ENCODE measurements at regions not wholly inside any gene's neighbourhood (a gene's known extent, or its start where the extent isn't known, plus 50 kb on each side); places are given as distances from the start of the nearest gene placed in this dataset.

DNA sequence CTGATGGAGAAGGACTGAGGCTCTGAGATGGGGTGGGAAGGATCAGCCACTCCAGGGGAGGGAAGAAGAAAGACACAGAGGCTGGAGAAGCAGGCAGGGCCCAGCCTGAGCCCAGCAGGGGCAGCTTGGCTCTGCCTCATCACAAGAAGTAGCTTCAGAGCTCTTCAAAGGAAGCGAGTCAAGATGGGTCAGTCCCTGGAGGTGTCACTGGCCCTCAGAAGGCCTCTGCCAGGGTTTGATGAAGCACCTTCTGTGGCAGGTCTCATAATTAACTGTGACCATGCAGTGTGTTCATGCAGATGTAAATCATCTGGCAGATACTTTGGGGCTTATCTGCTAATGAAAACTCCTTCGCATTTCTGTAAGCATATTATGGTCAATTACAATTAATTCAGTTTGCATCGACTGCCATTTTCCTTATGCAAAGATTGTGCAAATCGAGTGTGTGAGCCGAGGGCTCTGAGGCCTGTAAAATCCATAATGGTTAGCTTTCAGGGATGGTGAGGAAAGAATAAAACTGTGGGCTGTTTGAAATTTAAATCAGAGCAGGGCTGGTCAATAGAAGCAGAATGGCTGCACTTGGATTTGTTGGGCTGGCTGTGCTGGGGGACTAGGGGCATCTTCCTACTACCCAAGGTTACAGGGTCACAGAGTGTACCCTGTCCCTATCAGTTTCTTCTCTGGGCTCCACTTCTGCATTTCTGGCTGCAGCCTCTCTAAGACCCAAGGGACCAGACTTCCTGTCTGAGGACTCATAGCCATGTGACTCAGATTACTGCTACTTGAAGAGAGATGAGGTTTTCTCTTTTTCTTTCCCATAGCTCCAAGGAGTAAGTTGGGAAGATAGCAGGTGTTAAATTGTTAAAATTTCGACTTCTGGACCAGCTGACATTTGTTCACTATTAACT, 376.6 kb downstream of the DHX35 start:
- Histone ChIP-seq H3K4me3 (no peak overlapping the region), H3K4me1 (ENCODE audit: low read depth) (no peaks in the 10 kb centered on the region), H3K9me3 (no peaks in the 10 kb centered on the region), H3K36me3 (ENCODE audit: low read depth) (no peaks in the 10 kb centered on the region)
- ATAC-seq, result peak; percentile 49
- TF ChIP-seq, protein P1, sequence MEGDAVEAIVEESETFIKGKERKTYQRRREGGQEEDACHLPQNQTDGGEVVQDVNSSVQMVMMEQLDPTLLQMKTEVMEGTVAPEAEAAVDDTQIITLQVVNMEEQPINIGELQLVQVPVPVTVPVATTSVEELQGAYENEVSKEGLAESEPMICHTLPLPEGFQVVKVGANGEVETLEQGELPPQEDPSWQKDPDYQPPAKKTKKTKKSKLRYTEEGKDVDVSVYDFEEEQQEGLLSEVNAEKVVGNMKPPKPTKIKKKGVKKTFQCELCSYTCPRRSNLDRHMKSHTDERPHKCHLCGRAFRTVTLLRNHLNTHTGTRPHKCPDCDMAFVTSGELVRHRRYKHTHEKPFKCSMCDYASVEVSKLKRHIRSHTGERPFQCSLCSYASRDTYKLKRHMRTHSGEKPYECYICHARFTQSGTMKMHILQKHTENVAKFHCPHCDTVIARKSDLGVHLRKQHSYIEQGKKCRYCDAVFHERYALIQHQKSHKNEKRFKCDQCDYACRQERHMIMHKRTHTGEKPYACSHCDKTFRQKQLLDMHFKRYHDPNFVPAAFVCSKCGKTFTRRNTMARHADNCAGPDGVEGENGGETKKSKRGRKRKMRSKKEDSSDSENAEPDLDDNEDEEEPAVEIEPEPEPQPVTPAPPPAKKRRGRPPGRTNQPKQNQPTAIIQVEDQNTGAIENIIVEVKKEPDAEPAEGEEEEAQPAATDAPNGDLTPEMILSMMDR (IDR thresholded peaks at IDR 0.05), result no peak
- intact Hi-C loops (cut with DNase I, micrococcal nuclease), result no loop called here
- no peak for DNase-seq

DNA sequence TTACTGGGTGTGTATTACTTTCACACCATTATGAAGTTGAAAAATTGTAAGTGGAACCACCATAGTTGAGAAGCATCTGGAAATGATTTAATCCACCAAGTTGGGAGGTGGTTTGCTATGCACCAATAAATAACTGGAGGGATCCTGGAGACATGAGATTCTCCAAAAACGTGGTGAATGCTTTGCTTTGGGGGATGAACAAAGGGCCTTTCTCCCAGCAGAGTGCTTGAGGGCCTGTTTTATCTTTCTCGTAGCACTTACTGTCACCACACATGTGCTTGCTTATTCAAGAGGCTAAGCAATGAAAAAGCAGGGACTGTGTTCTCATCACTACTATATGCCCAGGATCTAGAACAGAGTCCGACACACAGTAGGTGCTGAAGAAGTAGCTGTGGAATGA, 371.1 kb downstream of the DHX35 start:
- no peak for ATAC-seq
- TF ChIP-seq, protein P1 (IDR thresholded peaks at IDR 0.05), result no peak
- no peaks in the 10 kb centered on the region for H3K36me3 ChIP-seq (ENCODE audit: low read depth)
- H3K9me3 ChIP-seq, result no peaks in the 10 kb centered on the region
- H3K4me1 ChIP-seq (ENCODE audit: low read depth), result no peaks in the 10 kb centered on the region
- DNase-seq, result no peak
- no peak overlapping the region for H3K4me3 ChIP-seq
- intact Hi-C loops (cut with DNase I, micrococcal nuclease), result no loop called here

DNA sequence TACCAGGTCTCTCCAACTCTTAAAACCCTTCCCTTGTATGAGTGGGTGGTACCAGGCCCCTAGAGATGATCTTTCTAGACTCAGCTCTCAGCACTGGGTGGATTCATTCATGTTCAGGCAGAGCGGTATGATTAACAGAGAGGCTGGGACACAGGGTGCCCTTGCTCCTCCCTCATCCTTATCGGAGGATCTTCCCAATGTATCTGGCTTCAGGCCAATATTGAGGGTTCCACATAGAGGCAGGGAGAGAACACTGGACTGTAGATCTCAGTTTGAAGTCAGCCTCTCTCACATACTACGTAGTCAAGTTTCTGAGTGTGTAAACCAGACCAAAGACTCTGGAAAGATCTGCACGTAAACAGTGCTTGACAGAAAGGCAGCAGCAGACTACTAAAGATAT, 366.2 kb downstream of the DHX35 start:
- no peaks in the 10 kb centered on the region for H3K36me3 ChIP-seq (ENCODE audit: low read depth)
- no peak overlapping the region for H3K4me3 ChIP-seq
- ATAC-seq, result no peak
- H3K4me1 ChIP-seq (ENCODE audit: low read depth), result no peaks in the 10 kb centered on the region
- no peaks in the 10 kb centered on the region for H3K9me3 ChIP-seq
- intact Hi-C loops (cut with DNase I, micrococcal nuclease), result no loop called here
- TF ChIP-seq, protein P1 (IDR thresholded peaks at IDR 0.05), result no peak
- no peak for DNase-seq

DNA sequence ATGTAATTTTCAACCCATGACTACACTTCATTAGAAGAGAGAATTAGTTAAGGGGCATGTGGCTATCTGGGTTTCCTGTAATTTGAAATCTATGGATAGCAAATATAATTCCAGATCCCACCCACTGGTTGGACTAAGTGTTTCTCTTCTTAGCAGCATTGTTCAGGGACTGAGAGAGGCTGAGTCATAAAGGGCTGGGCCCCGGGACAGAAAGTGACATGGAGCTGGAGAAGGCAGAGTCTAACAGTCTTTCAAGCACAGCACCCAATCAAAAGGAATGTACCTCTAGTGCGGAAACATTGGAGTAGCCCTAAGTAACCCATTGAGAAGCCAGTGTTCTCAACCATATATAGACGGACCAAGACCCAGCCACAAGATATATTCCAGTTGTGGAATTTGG, 363.9 kb downstream of the DHX35 start:
- TF ChIP-seq, protein P1 (IDR thresholded peaks at IDR 0.05), result no peak
- Histone ChIP-seq H3K36me3 (ENCODE audit: low read depth) (no peaks in the 10 kb centered on the region), H3K4me1 (ENCODE audit: low read depth) (no peaks in the 10 kb centered on the region), H3K4me3 (no peak overlapping the region), H3K9me3 (no peaks in the 10 kb centered on the region)
- ATAC-seq (no peak), DNase-seq (no peak)
- intact Hi-C loops (cut with DNase I, micrococcal nuclease), result no loop called here

DNA sequence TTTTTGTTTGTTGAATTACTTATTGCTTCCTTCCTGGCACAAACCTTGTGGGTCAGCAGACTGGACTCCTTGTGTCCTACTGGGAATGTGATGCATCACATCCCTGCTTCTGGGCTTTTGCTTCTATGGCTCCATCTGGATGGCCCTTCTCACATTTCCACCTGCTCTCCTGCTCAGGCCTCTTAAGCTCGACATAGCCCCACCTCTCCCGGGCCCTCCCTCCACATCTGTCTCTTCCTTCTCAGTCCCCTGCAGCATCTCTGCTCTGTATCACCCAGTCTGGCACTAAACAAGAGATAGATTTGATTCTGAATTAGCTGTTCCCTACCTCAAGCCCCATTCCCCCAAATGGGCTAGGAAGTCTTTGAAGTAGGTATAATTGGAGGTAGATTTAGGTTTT, 356.8 kb downstream of the DHX35 start:
- TF ChIP-seq, protein P1 (IDR thresholded peaks at IDR 0.05), result no peak
- Histone ChIP-seq H3K4me1 (ENCODE audit: low read depth) (no peaks in the 10 kb centered on the region), H3K4me3 (no peak overlapping the region), H3K9me3 (no peaks in the 10 kb centered on the region), H3K36me3 (ENCODE audit: low read depth) (no peaks in the 10 kb centered on the region)
- ATAC-seq (no peak), DNase-seq (no peak)
- intact Hi-C loops (cut with DNase I, micrococcal nuclease), result loop anchor here in 1 of 2 donors (10.0 kb wide), 1 partner anchor 446 kb away; no protein-coding TSS in a partner anchor
